Loucy (cell line): ENCODE measurements at regions not wholly inside any gene's neighbourhood (a gene's known extent, or its start where the extent isn't known, plus 50 kb on each side); places are given as distances from the start of the nearest gene placed in this dataset.

ENCODE experiments used
- H2AFZ ChIP-seq: fragments of 200-600 bp; sonication (generic); 2 replicates; pipeline ENCODE4 v1.6.0; 2016; ENCODE audit warnings: antibody characterized with exemption, mild to moderate bottlenecking, low read length, moderate library complexity
- H3F3A ChIP-seq: fragments of 200-600 bp; 2 replicates; pipeline ENCODE4 v1.6.0; 2016; ENCODE audit warnings: antibody characterized with exemption, low read depth, mild to moderate bottlenecking
- H3K27me3 ChIP-seq: fragments of 200-600 bp; sonication (generic); 2 replicates; pipeline ENCODE4 v1.6.1; 2014; ENCODE audit warnings: low read length, mild to moderate bottlenecking; ENCODE audit not compliant: insufficient read depth, poor library complexity, severe bottlenecking
- H3K36me3 ChIP-seq: fragments of 200-600 bp; sonication (generic); 2 replicates; pipeline ENCODE4 v1.6.1; 2016; ENCODE audit warnings: low read length; ENCODE audit not compliant: insufficient read depth
- H3K4me1 ChIP-seq: fragments of 200-600 bp; sonication (generic); 2 replicates; pipeline ENCODE4 v1.5.1; 2014; ENCODE audit warnings: low read length, mild to moderate bottlenecking; ENCODE audit not compliant: insufficient read depth, poor library complexity, severe bottlenecking
- H3K4me2 ChIP-seq: fragments of 200-600 bp; sonication (generic); 2 replicates; pipeline ENCODE4 v1.6.0; 2014; ENCODE audit warnings: antibody characterized with exemption, low read length, low read depth, mild to moderate bottlenecking; ENCODE audit not compliant: poor library complexity, severe bottlenecking
- H3K4me3 ChIP-seq: fragments of 200-600 bp; sonication (generic); 2 replicates; pipeline ENCODE4 v1.5.1; 2014; ENCODE audit warnings: low read length, mild to moderate bottlenecking, mixed read lengths; ENCODE audit not compliant: poor library complexity, severe bottlenecking
- H3K79me2 ChIP-seq: fragments of 200-600 bp; sonication (generic); 2 replicates; pipeline ENCODE4 v1.6.1; 2014; ENCODE audit warnings: low read length; ENCODE audit not compliant: insufficient read depth
- H3K9ac ChIP-seq: fragments of 200-600 bp; sonication (generic); 2 replicates; pipeline ENCODE4 v1.6.0; 2014; ENCODE audit warnings: mild to moderate bottlenecking, low read depth, low read length, moderate library complexity; ENCODE audit not compliant: poor library complexity, severe bottlenecking
- H3K9me2 ChIP-seq: fragments of 200-600 bp; sonication (generic); replicated peaks from 2 replicates; pipeline ENCODE4 v1.6.1; 2016; ENCODE audit warnings: low read depth, low read length, mixed read lengths
- H3K9me3 ChIP-seq: fragments of 200-600 bp; sonication (generic); 2 replicates; pipeline ENCODE4 v1.6.1; 2014; ENCODE audit warnings: mild to moderate bottlenecking, antibody characterized with exemption, low read length, low read depth; ENCODE audit not compliant: insufficient read depth
- H4K20me1 ChIP-seq: fragments of 200-600 bp; sonication (generic); 2 replicates; pipeline ENCODE4 v1.6.0; 2014; ENCODE audit warnings: antibody characterized with exemption, low read length, mild to moderate bottlenecking; ENCODE audit not compliant: insufficient read depth, poor library complexity, severe bottlenecking
- CTCF ChIP-seq: fragments of 200-600 bp; sonication (generic); conservative IDR thresholded peaks from 2 replicates; pipeline ENCODE4 v1.5.1; 2014; ENCODE audit warnings: mild to moderate bottlenecking, antibody characterized with exemption, low read length
- EZH2phosphoT487 ChIP-seq: fragments of 200-600 bp; IDR thresholded peaks from 2 replicates; pipeline ENCODE4 v1.6.1; 2018; ENCODE audit warnings: antibody characterized with exemption, mild to moderate bottlenecking, moderate library complexity, borderline replicate concordance

- Histone ChIP-seq H3K79me2 (no peaks in the 10 kb centered on the region), H3K4me1 (no peaks in the 10 kb centered on the region), H3K9me3 (peaks cover 3% of the 10 kb centered on the region; the same call in 1 of the 2 replicates), H2AFZ (no peak overlapping the region), H3K4me2 (no peak overlapping the region), H3K9me2 (no peaks in the 10 kb centered on the region), H3K4me3 (no peak overlapping the region), H3K9ac (no peak overlapping the region), H3K36me3 (no peaks in the 10 kb centered on the region), H4K20me1 (no peaks in the 10 kb centered on the region), H3F3A (no peaks in the 10 kb centered on the region), H3K27me3 (no peaks in the 10 kb centered on the region)
- TF ChIP-seq EZH2phosphoT487 (no peak), CTCF (no peak)
Observed at GRCh38 chr7:156027821-156028220, 215.6 kb upstream of the SHH start.

GRCh38 chr7:156026603-156027002 is 214.3 kb upstream of the SHH start:
- no peaks in the 10 kb centered on the region for H3K4me1 ChIP-seq
- no peaks in the 10 kb centered on the region for H3K36me3 ChIP-seq
- H3K27me3 ChIP-seq: no peaks in the 10 kb centered on the region
- H3F3A ChIP-seq: no peaks in the 10 kb centered on the region
- H2AFZ ChIP-seq: no peak overlapping the region
- H3K4me3 ChIP-seq: no peak overlapping the region
- H3K79me2 ChIP-seq: no peaks in the 10 kb centered on the region
- no peaks in the 10 kb centered on the region for H4K20me1 ChIP-seq
- no peak overlapping the region for H3K4me2 ChIP-seq
- H3K9me2 ChIP-seq: no peaks in the 10 kb centered on the region
- no peak overlapping the region for H3K9ac ChIP-seq
- peaks cover 3% of the 10 kb centered on the region; the same call in 1 of the 2 replicates for H3K9me3 ChIP-seq
- TF ChIP-seq CTCF (no peak), EZH2phosphoT487 (no peak)

GRCh38 chr7:156026076-156026600 is 213.9 kb upstream of the SHH start:
- Histone ChIP-seq H3K9ac (no peak overlapping the region), H3K4me2 (no peak overlapping the region), H3K27me3 (no peaks in the 10 kb centered on the region), H3K4me1 (no peaks in the 10 kb centered on the region), H3K79me2 (no peaks in the 10 kb centered on the region), H3K9me3 (peaks cover 3% of the 10 kb centered on the region; the same call in 1 of the 2 replicates), H3K9me2 (no peaks in the 10 kb centered on the region), H2AFZ (no peak overlapping the region), H4K20me1 (no peaks in the 10 kb centered on the region), H3F3A (no peaks in the 10 kb centered on the region), H3K36me3 (no peaks in the 10 kb centered on the region), H3K4me3 (no peak overlapping the region)
- TF ChIP-seq CTCF (no peak), EZH2phosphoT487 (no peak)
